HL-60/S4 (cell line): ENCODE measurements at regions not wholly inside any gene's neighbourhood (a gene's known extent, or its start where the extent isn't known, plus 50 kb on each side); places are given as distances from the start of the nearest gene placed in this dataset.
"Not testable (repeated sequence)": the region's sequence is repeated elsewhere in the genome, so short reads cannot be mapped to it uniquely, and the experiment has no call there.

ENCODE experiments used
- in situ Hi-C: fragments of 300-500 bp; cut with MboI; formaldehyde crosslinking; loops from 2 replicates; pipeline ENCODE4 v1.14.3; 2022; ENCODE audit warnings: low sequenced_read_pairs

DNA sequence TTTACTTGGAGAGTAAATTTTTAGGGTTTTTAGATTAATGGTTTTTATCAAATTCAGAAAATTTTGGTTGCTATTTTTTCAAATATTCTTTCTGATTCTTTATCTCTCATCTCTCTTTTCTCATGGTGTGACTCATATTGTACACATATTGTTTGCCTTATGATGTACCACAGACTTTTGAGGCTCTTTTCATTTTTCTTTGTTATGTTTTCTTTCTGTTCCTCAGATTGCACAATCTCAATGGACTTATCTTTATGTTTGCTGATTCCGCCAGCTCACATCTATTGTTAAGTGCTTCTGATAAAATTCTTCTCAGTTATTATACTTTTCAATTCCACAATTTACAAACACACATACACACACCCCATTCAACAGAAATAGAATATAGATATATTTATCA, 168.2 kb upstream of the IGFBP3 start:
- in situ Hi-C loops, result no loop called here

DNA sequence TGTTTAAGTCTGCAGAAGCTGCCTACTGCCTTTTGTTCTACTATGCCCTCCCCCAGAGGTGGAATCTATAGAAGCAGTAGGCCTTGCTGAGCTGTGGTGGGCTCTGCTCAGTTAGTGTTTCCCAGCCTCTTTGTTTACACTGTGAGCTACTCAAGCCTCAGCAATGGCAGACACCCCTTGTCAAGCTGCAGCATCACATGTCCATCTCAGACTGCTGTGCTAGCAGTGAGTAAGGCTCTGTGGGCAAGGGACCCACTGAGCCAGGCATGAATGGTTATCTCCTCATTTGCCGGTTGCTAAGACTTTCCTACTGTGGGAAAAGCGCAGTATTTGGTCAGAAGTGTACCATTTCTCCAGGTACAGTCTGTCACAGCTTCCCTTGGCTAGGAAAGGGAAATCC, 167.4 kb upstream of the IGFBP3 start:
- in situ Hi-C loops, result not testable (repeated sequence)

DNA sequence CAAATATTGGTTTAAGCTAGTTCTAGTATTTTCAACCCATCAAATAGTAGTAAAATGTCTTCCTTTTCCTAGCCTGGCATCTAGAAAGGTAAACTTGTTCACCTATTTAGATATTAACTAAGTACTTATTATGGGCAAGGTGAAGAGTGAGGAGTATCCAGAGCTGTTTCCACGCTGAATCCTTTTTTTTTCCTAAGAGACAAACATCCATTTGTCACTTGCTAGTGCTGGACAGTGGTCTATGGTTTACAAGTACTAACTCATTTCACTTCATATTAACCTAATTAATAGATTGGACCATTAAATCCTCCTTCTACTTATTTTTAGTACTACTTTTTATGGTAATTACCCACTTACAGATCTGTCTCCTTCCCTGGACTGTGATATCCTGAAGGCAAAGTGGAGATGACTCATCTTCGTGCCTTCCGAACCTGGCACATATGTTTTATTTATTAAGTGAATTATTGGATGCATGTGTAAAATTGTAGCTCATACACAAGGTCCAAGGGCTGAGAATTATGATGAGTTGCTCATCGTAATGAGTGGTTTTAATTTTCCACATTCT, 159.6 kb upstream of the IGFBP3 start:
- in situ Hi-C loops, result no loop called here

DNA sequence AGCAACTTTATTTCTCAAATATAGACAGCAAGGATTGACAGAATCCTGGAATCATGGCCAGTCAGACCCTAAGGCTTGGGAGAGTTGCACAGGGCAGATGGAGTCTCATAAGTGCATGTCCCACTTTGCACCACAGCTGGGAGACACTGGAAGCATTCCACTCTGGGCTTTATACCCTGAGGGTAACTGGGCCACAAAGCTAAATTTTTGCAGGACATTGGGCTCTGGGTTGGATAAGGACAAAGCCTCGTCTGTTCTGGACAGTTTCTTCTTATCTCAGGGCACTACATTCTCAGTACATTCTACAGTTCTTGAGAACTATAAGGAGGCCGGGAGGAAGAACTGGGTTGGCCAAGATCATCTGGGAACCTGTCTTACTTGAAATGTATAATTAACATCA, 158.3 kb upstream of the IGFBP3 start:
- in situ Hi-C loops, result no loop called here

DNA sequence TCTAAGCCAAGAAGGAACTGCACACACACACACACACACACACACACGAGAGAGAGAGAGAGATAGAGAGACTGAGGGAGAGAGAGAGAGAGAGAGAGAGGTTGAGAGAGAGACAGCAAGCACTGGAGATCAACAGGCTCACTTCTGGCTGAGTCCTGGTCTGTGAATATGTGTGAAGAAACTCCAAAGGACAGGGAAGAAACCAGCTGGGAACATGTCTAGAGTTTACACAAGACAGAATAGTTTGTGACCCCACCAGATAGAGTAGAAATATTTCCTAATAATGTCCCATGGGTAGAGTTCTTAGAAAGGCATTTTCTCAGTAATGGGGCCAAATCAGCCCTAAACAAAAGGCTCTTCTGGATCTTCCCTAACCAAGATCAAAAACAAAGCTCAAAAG, 155.5 kb upstream of the IGFBP3 start:
- in situ Hi-C loops, result no loop called here

DNA sequence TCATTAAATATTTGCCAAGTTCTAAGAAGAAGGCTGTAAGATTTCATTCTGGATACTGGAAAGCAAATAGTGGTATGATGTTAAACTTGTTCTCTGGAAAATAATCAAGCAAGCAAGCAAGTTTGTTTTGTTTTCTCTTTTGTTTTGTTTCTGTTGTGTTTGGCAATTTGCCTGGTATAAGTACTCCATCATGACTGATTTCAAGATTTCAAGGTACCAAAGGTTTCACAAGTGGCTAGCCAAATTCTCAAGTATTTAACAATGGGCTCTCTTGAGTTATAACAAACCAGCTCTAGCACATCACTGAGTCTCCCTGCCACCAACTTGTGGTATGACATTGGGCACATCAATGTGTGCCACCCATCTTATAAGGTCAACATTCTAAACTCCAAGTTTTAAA, 151.7 kb upstream of the IGFBP3 start:
- in situ Hi-C loops, result no loop called here

DNA sequence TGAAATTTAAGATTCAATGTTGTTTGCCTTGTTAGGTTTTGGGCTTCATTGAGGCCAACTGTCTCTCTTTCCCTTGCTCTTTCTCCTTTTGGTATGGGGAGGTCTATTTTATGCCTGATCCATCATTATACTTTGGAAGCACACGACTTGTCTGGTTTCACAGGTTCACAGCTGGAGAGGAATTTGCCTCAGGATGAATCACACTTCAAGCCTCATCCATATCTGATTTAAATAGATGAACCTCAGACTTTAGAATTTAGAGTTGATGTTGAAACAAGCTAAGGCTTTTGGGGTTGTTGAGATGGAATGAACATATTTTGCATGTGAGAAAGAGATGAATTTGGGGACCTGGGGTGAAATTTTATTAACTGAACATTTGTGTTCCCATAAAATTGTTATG, 150.5 kb upstream of the IGFBP3 start:
- in situ Hi-C loops, result no loop called here

DNA sequence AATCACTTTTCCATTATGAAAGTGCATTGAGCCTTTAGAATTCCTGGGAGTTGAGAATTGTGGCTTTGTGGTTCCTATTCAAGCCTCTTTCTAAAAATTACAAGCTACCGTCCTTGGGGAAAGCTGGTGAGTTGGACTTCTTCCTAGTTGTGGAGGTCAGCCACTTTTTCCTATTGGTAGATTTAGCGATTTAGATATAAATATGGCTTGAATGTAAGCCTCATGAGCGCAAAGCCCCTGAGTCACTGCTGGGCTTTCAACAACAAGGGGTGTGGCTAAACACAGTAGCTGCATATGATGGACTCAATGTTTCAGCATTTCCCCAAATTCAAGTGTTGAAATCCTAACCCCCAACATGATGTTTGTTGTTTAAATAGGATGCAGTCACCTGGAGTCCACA, 150.0 kb upstream of the IGFBP3 start:
- in situ Hi-C loops, result no loop called here

DNA sequence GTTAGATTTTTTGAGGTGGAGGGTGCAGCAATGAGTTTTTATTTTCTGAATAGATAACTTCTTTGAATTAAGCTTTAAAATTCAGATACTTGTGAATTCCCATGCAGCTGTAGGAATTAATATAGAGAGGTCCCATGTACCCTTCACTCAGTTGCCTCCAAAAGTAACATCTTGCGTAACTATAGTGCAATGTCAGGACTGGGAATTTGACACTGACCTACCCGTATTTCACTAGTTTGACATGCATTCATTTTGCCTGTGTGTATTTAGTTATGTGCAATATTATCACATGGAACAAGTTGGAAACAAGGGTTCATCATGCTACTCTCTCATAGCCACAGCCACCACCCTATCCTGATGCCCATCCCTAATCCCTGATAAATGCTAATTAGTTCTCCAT, 147.1 kb upstream of the IGFBP3 start:
- in situ Hi-C loops, result no loop called here

DNA sequence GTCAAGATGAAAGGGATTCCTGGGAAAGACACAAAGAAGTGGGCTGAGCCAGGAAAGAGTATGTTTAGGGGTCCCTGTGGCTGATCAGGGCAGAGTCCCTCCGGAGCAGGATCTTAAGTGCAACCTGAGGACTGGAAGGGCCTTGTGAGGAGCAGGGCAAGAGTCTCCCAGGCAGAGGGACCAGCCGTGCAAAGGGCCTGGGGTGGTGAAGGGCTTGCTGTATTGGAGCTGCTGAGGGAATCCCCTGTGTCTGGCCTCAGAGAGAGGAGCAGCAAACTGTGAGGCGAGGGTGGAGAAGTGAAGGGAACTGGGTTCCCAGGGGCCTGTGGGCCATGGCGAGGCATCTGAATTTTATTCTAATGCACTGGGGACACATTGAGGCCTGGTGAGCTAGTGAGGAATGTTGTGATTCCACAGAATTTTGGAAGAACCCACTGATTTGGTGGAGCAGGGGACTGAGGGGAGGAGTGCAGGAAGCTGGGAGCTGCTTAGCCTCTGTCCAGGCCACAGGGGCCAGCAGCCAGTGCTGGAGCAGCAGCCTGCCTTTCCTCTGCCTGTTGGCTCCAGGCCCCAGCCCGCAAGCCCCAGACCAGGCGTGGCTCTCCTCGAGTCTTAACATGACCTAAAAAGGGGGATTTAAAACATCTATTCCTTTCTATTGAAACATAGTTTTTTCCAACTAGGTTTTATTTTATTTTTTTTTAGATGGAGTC, 138.4 kb upstream of the IGFBP3 start:
- in situ Hi-C loops, result no loop called here

DNA sequence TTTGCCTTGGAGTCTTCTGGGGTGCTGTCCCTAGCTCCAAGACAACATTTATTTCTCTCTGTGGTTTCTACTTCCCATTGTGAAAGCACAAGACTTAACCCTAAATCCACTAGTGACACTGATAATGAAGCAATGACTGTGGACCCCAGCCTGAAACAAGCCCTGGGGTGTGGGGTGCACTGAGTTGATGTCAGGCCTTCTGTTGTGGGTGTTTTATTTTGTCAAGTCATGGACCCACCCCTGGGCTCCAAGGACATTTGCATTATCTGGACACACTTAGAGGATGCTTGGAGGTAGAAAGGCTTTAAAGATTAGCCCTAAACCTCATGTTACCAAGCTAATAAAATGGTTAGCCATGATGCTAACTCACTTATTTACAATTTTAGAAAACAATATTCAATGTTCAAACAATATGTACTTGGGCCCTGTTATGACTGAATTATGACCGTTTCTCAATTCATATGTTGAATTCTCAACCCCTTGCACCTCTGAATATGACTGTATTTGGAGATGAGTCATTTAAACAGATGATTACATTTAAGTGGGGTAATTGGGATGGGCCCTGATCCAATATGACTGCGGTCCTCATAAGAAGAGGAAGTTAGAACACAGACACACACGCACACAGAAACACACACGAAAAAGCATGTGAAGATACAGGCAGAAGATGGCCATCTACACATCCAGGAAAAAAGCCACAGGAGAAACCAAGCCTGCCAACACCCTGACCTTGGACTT, 137.2 kb upstream of the IGFBP3 start:
- in situ Hi-C loops, result no loop called here

DNA sequence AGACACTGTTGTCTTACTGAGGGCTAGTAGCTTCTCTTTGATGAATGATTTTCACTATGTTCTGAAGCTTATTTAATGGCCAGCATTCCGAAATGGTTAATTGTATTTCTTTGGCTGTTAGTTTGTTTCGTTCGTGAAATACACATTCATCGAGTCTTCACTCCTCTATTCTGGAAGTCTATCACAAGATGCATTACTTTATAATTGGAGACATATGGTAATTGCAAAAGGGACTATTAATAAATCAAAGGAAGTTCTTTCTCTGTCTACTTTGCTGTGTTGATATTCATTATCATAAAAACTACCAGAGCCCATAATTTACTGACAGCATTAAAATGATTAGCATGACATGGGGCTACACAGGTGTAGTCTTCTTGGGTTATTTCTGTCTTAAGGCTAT, 133.8 kb upstream of the IGFBP3 start:
- in situ Hi-C loops, result no loop called here

DNA sequence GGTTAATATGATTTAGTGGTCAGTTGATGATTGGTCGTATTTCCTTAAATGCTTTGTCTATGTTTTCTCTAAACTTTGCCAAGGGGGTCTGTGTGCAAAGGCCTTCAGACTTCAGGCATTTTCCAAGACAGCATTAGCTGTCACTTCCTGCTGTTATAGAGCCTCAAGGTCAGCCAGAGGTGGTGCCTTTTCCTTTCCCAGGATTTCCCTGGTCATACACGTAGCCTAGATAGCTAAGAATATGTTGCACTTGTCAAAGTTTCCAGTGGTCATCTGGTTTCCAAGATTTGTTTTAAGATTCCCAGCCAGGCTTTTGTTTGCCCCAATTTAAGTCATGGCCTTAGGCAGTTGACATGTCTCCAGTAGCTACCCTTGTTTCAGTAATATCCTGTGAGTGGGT, 133.2 kb upstream of the IGFBP3 start:
- in situ Hi-C loops, result no loop called here

DNA sequence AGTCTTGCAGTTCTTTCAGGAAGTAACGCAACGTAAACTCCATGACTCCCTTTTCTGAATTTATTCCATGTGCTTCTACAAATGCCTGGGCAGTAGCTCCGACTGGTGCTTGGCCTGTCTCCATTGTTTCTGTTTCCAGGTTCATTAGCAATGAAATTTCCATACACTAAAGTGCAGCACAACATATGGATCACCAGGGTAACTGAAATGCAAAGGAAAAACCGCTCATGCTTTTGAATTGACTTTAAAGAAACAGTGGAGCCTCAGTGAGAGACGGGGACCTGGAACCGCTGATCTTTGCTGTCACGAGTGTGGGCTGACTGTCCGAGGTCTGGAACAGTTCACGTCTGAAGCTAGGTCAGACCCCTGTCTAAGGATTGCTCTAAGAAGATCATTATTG, 126.5 kb upstream of the IGFBP3 start:
- in situ Hi-C loops, result no loop called here

DNA sequence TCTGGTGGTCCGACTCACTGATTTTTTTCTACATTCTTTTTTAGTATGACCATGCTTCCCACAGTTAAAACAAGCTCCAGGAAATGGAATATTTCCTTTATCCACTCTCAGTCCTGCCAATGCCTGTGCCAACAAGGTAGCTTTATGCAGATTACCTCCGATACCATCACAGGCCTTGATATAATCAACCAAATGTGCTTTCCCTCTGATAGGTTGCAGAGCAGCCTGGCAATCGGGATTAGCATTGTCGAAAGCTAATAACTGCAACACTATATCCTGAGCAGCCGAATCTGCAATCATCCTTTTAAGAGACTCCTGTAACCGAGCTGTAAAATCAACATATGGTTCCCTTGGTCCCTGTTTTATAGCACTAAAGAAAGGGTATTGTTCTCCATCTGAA, 122.3 kb upstream of the IGFBP3 start:
- in situ Hi-C loops, result not testable (repeated sequence)

DNA sequence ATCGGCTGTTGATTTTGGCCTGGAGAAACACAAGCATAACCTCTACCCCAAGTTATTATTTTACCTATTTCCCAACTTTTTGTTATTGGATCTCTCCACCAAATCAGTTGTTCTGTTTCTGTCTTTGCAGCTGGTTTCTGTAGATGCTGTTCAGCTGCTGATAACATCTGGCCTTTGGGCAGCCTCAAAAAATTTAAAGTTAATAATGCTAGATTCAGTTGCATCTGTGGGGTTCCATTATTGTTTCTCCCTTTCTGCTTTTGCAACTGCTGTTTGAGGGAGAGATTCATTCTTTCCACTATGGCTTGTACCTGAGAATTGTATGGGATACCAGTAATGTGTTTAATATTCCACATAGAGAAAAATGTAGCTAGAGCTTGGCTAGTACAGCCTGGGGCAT, 118.7 kb upstream of the IGFBP3 start:
- in situ Hi-C loops, result not testable (repeated sequence)

DNA sequence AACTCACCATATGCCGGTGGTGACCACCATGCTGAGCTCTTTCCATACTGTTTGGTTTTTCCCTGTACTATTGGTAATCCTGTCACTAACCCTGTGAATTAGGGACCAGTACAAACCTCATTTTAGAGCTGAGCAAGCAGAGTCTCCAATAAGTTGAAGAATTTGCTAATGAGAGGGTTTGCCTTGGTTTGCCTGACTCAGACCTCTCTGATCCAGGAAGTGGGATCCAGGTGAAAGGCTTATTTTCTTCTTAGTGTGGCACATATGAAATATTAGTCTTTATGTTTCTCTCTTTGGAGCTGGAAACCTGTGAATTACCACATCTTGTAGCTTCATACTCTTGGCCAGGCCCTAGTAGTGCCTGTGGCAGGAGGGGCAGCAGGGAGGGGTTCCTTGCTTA, 114.1 kb upstream of the IGFBP3 start:
- in situ Hi-C loops, result no loop called here

DNA sequence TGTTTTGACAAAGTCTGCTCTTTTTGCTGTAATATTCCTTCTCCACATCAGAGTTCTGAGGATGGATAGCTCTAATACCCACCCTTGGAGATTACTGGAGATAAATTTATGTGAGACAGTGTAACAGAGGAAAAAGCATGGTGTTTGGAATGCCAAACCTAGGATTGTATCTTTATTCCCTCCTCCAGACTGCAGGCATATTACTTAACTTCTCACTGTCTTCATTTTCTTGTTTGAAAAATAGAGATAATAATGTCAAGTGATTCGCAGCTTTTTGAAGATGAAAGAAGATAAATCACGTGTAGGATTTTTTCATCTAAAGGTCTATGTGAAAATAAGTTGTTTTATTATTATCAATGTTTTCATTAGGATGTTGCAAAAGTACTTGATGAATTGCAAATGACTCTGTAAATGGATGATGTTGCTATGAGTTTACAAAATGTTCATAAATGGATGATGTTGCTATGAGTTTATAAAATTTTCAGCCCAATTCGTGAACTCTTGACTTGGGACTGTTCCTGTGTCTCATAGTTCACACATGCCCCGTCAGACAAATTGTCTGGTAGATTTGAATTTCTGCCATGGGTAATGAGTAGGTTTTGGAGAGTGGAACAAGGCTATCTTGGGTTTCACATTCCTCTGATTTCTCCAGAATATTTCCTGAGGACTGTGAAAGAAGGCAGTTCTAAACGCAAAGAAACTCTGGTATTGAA, 113.1 kb upstream of the IGFBP3 start:
- in situ Hi-C loops, result no loop called here

DNA sequence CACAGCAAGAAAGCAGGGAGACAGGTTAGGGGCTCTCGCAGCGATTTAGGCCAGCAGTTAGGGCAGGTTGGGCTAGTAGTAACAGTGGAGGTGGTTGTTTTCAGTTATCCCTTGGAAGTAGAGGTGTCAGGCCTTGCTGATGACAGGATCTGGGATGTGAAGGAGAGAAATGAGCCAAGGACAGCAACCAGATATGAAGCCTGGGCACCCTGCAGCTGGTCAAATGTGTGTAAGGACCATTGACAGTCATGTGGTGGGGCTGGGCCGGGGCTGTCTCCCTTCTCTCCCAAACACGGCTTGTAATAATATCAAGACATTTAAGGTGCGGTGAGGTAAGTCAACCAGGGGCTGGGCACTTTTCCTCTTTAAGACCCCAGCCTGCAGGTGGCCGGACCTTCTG, 112.5 kb upstream of the IGFBP3 start:
- in situ Hi-C loops, result no loop called here

DNA sequence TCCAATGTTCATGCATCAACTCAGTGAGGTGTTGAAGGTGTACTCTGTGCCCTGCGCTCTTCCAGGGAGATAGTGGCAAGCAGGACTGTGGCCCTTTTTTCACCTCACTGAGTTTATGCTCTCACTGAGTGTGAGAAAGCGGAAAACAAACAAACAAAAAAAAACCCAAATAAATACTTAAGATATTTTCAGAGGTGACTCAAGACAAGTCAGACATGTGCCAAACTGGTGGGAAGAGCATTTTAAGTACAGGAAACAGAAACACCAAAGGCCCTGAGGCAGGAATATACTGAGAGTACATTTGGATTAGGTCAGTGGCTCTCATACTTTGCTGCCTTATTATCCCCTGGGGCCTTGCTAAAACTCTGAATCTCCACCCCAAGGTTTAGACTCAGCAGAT, 111.9 kb upstream of the IGFBP3 start:
- in situ Hi-C loops, result no loop called here

DNA sequence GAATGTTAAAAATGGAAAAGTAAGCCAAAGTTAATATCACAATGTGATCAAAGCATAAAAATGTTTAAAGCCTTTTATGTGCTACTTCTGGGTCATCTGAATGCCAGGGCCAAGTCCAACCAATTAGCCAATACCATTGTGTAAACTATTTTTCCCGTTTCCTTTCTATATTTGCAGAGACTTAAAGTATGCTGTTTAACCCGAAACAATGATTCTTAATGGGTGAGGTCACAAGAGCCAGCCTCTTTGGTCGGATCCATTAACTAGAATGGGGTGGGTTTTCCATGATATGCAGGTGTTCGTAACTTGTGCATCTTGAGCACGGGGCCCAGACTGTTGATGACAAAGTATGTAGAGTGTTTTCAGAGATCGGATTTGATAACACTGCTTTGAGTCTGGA, 111.3 kb upstream of the IGFBP3 start:
- in situ Hi-C loops, result no loop called here
